ENCODE measurements at regions not wholly inside any gene's neighbourhood (a gene's known extent, or its start where the extent isn't known, plus 50 kb on each side); places are given as distances from the start of the nearest gene placed in this dataset.

DNA sequence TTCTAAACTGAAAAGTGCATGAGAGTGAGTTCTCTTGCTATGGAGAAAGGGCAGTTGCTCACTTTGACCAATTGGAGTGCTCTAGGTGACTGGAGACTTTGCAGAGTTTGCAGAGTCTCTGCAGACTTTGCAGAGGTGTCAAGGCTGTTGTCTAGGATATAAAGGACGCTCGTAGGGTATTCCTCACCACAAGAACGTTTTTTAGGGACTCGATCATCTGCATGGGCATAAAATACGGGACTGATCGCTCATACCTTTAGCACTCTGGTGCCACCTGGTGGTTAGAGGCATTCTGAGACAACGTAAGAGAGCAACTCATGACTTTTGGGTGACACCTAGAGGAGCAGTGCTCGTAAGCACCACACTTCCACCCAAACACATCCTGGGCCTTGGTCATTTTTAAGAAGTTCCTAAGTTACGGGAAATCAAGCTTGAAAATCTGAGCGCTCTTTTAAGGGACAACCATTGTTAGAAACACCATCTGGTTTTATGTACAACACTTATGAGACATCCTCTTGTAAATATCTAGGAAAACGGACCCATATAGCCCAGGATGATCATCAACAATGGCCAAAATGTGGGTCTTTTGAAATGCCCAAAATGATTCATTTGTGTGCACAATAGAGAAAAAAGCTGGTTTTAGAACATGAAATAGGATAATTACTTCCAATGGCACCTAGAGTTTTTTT lies 51.6 kb upstream of the XCR1 start:
- Histone ChIP-seq H4K20me1 (ENCODE audit: insufficient read depth) (no peaks in the 10 kb centered on the region), H3K4me3 (IDR thresholded peaks at IDR 0.05; ENCODE audit: insufficient read depth, low read depth, low read length) (no peak overlapping the region), H3K27me3 (ENCODE audit: insufficient read depth, low read depth) (no peaks in the 10 kb centered on the region), H3K9ac (no peak overlapping the region), H3K4me1 (ENCODE audit: low read depth, poor library complexity, severe bottlenecking) (peaks cover 13% of the 10 kb centered on the region), H3K27ac (no peak overlapping the region), H3K36me3 (ENCODE audit: insufficient read depth) (no peaks in the 10 kb centered on the region), H3K4me2 (peak overlapping the region; percentile 37), H2AFZ (ENCODE audit: low read depth) (peak overlapping the region; percentile 13), H3K79me2 (ENCODE audit: insufficient read depth, low read depth) (no peaks in the 10 kb centered on the region)
- peak; percentile 92 for TF ChIP-seq CTCF (conservative IDR thresholded peaks at IDR 0.05; ENCODE audit: low read depth, low read length)

Data from KMS-11 (cell line).